MCF 10A (cell line): ENCODE measurements at regions not wholly inside any gene's neighbourhood (a gene's known extent, or its start where the extent isn't known, plus 50 kb on each side); places are given as distances from the start of the nearest gene placed in this dataset.

Experiments used
- BruUV-seq: library from RNA; stranded (reverse); fragments of 400-500 nt; replicated peaks from 2 replicates; lab custom pipeline; 2021; lab: Mats Ljungman, UMichigan
- CTCF ChIA-PET: fragments of 300-600 bp; sonication (Branson Sonifier 250); formaldehyde crosslinking; extraction: SDS; loops from one replicate; lab custom pipeline; 2021; ENCODE audit warnings: antibody characterized with exemption, inconsistent platforms; lab: Yijun Ruan, JAX
- POLR2A ChIA-PET: fragments of 300-600, 350-650 bp; sonication (Branson Sonifier 250); formaldehyde crosslinking; extraction: SDS; loops from one replicate; lab custom pipeline; 2020; ENCODE audit warnings: antibody characterized with exemption, inconsistent platforms; lab: Yijun Ruan, JAX
- DNase-seq: peaks from one replicate; pipeline ENCODE4 v3.0.0-alpha.2; 2018; ENCODE audit not compliant: unreplicated experiment
- H3K27ac Mint-ChIP-seq: one replicate; pipeline ENCODE4 v1.8.0; 2022; ENCODE audit warnings: mild to moderate bottlenecking, low read depth, mixed read lengths; ENCODE audit not compliant: unreplicated experiment
- H3K27me3 Mint-ChIP-seq: one replicate; pipeline ENCODE4 v1.8.0; 2022; ENCODE audit warnings: mixed read lengths; ENCODE audit not compliant: insufficient read depth, unreplicated experiment
- H3K36me3 Mint-ChIP-seq: one replicate; pipeline ENCODE4 v1.8.0; 2022; ENCODE audit warnings: mild to moderate bottlenecking, moderate library complexity, mixed read lengths; ENCODE audit not compliant: insufficient read depth, unreplicated experiment
- H3K4me1 Mint-ChIP-seq: one replicate; pipeline ENCODE4 v1.8.0; 2022; ENCODE audit warnings: mixed read lengths; ENCODE audit not compliant: insufficient read depth, unreplicated experiment
- H3K4me3 Mint-ChIP-seq: one replicate; pipeline ENCODE4 v1.8.0; 2022; ENCODE audit warnings: mild to moderate bottlenecking, moderate library complexity, mixed read lengths; ENCODE audit not compliant: unreplicated experiment
- H3K9me3 Mint-ChIP-seq: one replicate; pipeline ENCODE4 v1.8.0; 2022; ENCODE audit warnings: mixed read lengths; ENCODE audit not compliant: unreplicated experiment
- CTCF ChIP-seq: fragments of 200-600 bp; IDR thresholded peaks from one replicate; pipeline ENCODE4 v1.8.0; 2022; ENCODE audit warnings: antibody characterized with exemption, mild to moderate bottlenecking; ENCODE audit not compliant: unreplicated experiment
- intact Hi-C: fragments of 100-400 bp; cut with micrococcal nuclease; formaldehyde crosslinking; loops from 2 replicates; pipeline ENCODE4 v1.14.1; 2022

GRCh38 chr11:16543642-16544041 is 187.3 kb upstream of the SOX6 start:
- Mint-ChIP-seq H3K4me1 (no peaks in the 10 kb centered on the region), H3K36me3 (no peaks in the 10 kb centered on the region), H3K4me3 (no peak overlapping the region), H3K27ac (no peak overlapping the region), H3K27me3 (no peaks in the 10 kb centered on the region), H3K9me3 (peaks cover 21% of the 10 kb centered on the region)
- TF ChIP-seq CTCF = no peak
- BruUV-seq = no TSS peak
- intact Hi-C loops = no loop called here
- CTCF ChIA-PET = interaction anchor here (0.7 kb wide), 1 partner anchor 16 kb away, joined by 3 read pairs; no protein-coding TSS in a partner anchor
- DNase-seq = no peak
- POLR2A ChIA-PET = interaction anchor here (0.9 to 1.0 kb wide), 2 partner anchors 15 to 32 kb away, joined by 3 read pairs; no protein-coding TSS in a partner anchor

GRCh38 chr11:16542353-16542752 is 186.0 kb upstream of the SOX6 start:
- H3K27ac Mint-ChIP-seq = no peak overlapping the region
- CTCF ChIA-PET = interaction anchor here (0.6 kb wide), 1 partner anchor 13 kb away, joined by 3 read pairs; no protein-coding TSS in a partner anchor
- peaks cover 17% of the 10 kb centered on the region for H3K9me3 Mint-ChIP-seq
- H3K4me1 Mint-ChIP-seq = no peaks in the 10 kb centered on the region
- no peak overlapping the region for H3K4me3 Mint-ChIP-seq
- BruUV-seq = no TSS peak
- POLR2A ChIA-PET = interaction anchor here (1.1 kb wide), 1 partner anchor 24 kb away, joined by 5 read pairs; no protein-coding TSS in a partner anchor
- no peak for TF ChIP-seq CTCF
- intact Hi-C loops = no loop called here
- H3K27me3 Mint-ChIP-seq = no peaks in the 10 kb centered on the region
- H3K36me3 Mint-ChIP-seq = peaks cover 5% of the 10 kb centered on the region
- DNase-seq = no peak

GRCh38 chr11:16536513-16536912 is 180.2 kb upstream of the SOX6 start:
- no TSS peak for BruUV-seq
- H3K36me3 Mint-ChIP-seq = peaks cover 6% of the 10 kb centered on the region
- H3K4me3 Mint-ChIP-seq = no peak overlapping the region
- H3K27ac Mint-ChIP-seq = no peak overlapping the region
- intact Hi-C loops = no loop called here
- H3K9me3 Mint-ChIP-seq = peaks cover 5% of the 10 kb centered on the region
- H3K27me3 Mint-ChIP-seq = no peaks in the 10 kb centered on the region
- ChIA-PET POLR2A (interaction anchor here (0.6 kb wide), 1 partner anchor 407 kb away, joined by 3 read pairs; no protein-coding TSS in a partner anchor), CTCF (no interaction called here)
- no peak for TF ChIP-seq CTCF
- no peak for DNase-seq
- no peaks in the 10 kb centered on the region for H3K4me1 Mint-ChIP-seq

GRCh38 chr11:16528639-16529038 is 172.3 kb upstream of the SOX6 start:
- Mint-ChIP-seq H3K36me3 (no peaks in the 10 kb centered on the region), H3K27ac (no peak overlapping the region), H3K4me1 (peaks cover 6% of the 10 kb centered on the region), H3K4me3 (no peak overlapping the region), H3K27me3 (no peaks in the 10 kb centered on the region), H3K9me3 (no peaks in the 10 kb centered on the region)
- BruUV-seq = no TSS peak
- ChIA-PET POLR2A (interaction anchor here (0.8 to 4.0 kb wide), 5 partner anchors 15 to 77 kb away, joined by 3 to 22 read pairs (median 3); no protein-coding TSS in a partner anchor), CTCF (interaction anchor here (1.0 to 1.3 kb wide), 2 partner anchors 76 to 86 kb away, joined by 3 to 5 read pairs; no protein-coding TSS in a partner anchor)
- TF ChIP-seq CTCF = no peak
- intact Hi-C loops = no loop called here
- no peak for DNase-seq
